Endothelial cell of umbilical vein (primary cell): ENCODE measurements at regions not wholly inside any gene's neighbourhood (a gene's known extent, or its start where the extent isn't known, plus 50 kb on each side); places are given as distances from the start of the nearest gene placed in this dataset.

Source experiments
- BruUV-seq: library from RNA; stranded (reverse); fragments of 400-500 nt; replicated peaks from 2 replicates; lab custom pipeline; 2021; lab: Mats Ljungman, UMichigan
- CTCF ChIA-PET: fragments of 300-600, 350-600 bp; sonication (Branson Sonifier 250); formaldehyde crosslinking; loops from one replicate; lab custom pipeline; 2021; ENCODE audit warnings: antibody characterized with exemption, inconsistent platforms; lab: Charles Lee
- POLR2A ChIA-PET: fragments of 300-600, 350-600 bp; sonication (Branson Sonifier 250); formaldehyde crosslinking; loops from one replicate; lab custom pipeline; 2021; ENCODE audit warnings: antibody characterized with exemption, inconsistent platforms; lab: Charles Lee
- DNase-seq: peaks from one replicate; pipeline ENCODE4 v3.0.0-alpha.2; 2011; ENCODE audit warnings: low read depth, low spot score
- FAIRE-seq: peaks from 2 replicates; lab custom pipeline; 2011; peaks lifted over from hg19 to GRCh38; lab: Jason Lieb, UNC
- H2AFZ ChIP-seq: 2 replicates; pipeline ENCODE4 v1.6.0; 2012; ENCODE audit warnings: low read depth, low read length, control low read depth, inconsistent platforms
- H3K27ac ChIP-seq: 2 replicates; pipeline ENCODE4 v1.5.1; 2011; ENCODE audit warnings: low read depth, mild to moderate bottlenecking, control low read depth, low read length, moderate library complexity; ENCODE audit not compliant: insufficient read depth
- H3K27me3 ChIP-seq, 2 experiments: 2 replicates each; pipeline versions ENCODE4 v1.6.0 to v1.6.1; 2011; ENCODE audit warnings: low read length in 2 of 2, mixed read lengths in 1 of 2; ENCODE audit not compliant: control insufficient read depth in 2 of 2, insufficient read depth in 2 of 2
- H3K36me3 ChIP-seq, 2 experiments: 2 replicates in 1 of 2; 3 replicates in 1 of 2; pipeline ENCODE4 v1.5.1; 2011; ENCODE audit warnings: low read length in 2 of 2, mild to moderate bottlenecking in 1 of 2, moderate library complexity in 1 of 2; ENCODE audit not compliant: control insufficient read depth in 2 of 2, insufficient read depth in 2 of 2; ENCODE audit errors: extremely low read depth in 1 of 2
- H3K4me1 ChIP-seq: 3 replicates; pipeline ENCODE4 v1.5.1; 2011; ENCODE audit warnings: mild to moderate bottlenecking, low read length; ENCODE audit not compliant: control insufficient read depth, insufficient read depth; ENCODE audit errors: extremely low read depth
- H3K4me2 ChIP-seq: 2 replicates; pipeline ENCODE4 v1.6.1; 2011; ENCODE audit warnings: low read length, control low read depth, mixed read lengths; ENCODE audit not compliant: insufficient read depth
- H3K4me3 ChIP-seq, 3 experiments: fragments of 200-600 bp in 1 of 3; sonication (generic), shearing (Covaris generic) in 1 of 3; replicated peaks in 1 of 3; 2 replicates each; pipeline ENCODE4 v1.5.1; 2011 to 2016; ENCODE audit warnings: control low read depth in 3 of 3, low read length in 3 of 3, mild to moderate bottlenecking in 2 of 3, inconsistent platforms in 1 of 3, low read depth in 1 of 3, moderate library complexity in 1 of 3; ENCODE audit not compliant: insufficient read depth in 1 of 3
- H3K79me2 ChIP-seq: 2 replicates; pipeline ENCODE4 v1.6.0; 2012; ENCODE audit warnings: low read length, inconsistent platforms; ENCODE audit not compliant: control insufficient read depth, insufficient read depth
- H3K9ac ChIP-seq: replicated peaks from 2 replicates; pipeline ENCODE3; 2011; ENCODE audit warnings: low read length, control low read depth; ENCODE audit not compliant: insufficient read depth; ENCODE audit errors: extremely low read depth
- H3K9me1 ChIP-seq: replicated peaks from 3 replicates; pipeline ENCODE4 v1.6.0; 2011; ENCODE audit warnings: mild to moderate bottlenecking, low read length; ENCODE audit not compliant: control insufficient read depth, insufficient read depth; ENCODE audit errors: extremely low read depth
- H3K9me3 ChIP-seq: replicated peaks from 2 replicates; pipeline ENCODE4 v1.5.1; 2012; ENCODE audit warnings: low read length, inconsistent platforms; ENCODE audit not compliant: control insufficient read depth, insufficient read depth
- H4K20me1 ChIP-seq: replicated peaks from 2 replicates; pipeline ENCODE3; 2011; ENCODE audit warnings: mild to moderate bottlenecking, low read length; ENCODE audit not compliant: control insufficient read depth, insufficient read depth; ENCODE audit errors: extremely low read depth
- EZH2 ChIP-seq: IDR thresholded peaks from 2 replicates; pipeline ENCODE4 v1.6.1; 2012; ENCODE audit warnings: borderline replicate concordance, low read depth, mild to moderate bottlenecking, moderate library complexity, low read length, inconsistent platforms; ENCODE audit not compliant: severe bottlenecking
- FOS ChIP-seq: IDR thresholded peaks from 2 replicates; pipeline ENCODE4 v1.6.1; 2011; ENCODE audit warnings: mild to moderate bottlenecking, low read length, moderate library complexity, borderline replicate concordance; ENCODE audit not compliant: insufficient read depth
- GATA2 ChIP-seq: IDR thresholded peaks from 2 replicates; pipeline ENCODE4 v1.7.0; 2011; ENCODE audit warnings: low read depth, mild to moderate bottlenecking, moderate library complexity, mixed read lengths, low read length; ENCODE audit not compliant: insufficient read length, insufficient read depth
- JUN ChIP-seq: IDR thresholded peaks from 2 replicates; pipeline ENCODE4 v1.6.1; 2011; ENCODE audit warnings: borderline replicate concordance, low read depth; ENCODE audit not compliant: insufficient read length, insufficient read depth
- MYC ChIP-seq: IDR thresholded peaks from one replicate; pipeline ENCODE4 v1.6.1; 2011; ENCODE audit warnings: mild to moderate bottlenecking, low read depth, low read length
- POLR2A ChIP-seq: IDR thresholded peaks from 2 replicates; pipeline ENCODE4 v1.6.1; 2012; ENCODE audit warnings: low read depth, mild to moderate bottlenecking, control low read depth, low read length
- POLR2AphosphoS5 ChIP-seq: IDR thresholded peaks from 2 replicates; pipeline ENCODE4 v1.6.1; 2012; ENCODE audit warnings: low read depth, mild to moderate bottlenecking, control low read depth, low read length, moderate library complexity; ENCODE audit not compliant: insufficient read depth
- dilution Hi-C: fragments of 300-500 bp; cut with MboI; formaldehyde crosslinking; loops from one replicate; pipeline ENCODE4 v1.15.0; 2019; ENCODE audit warnings: low sequenced_read_pairs; ENCODE audit not compliant: extremely low pct_ligation_motif_present
- intact Hi-C: fragments of 100-400 bp; cut with micrococcal nuclease; formaldehyde crosslinking; loops from one replicate; pipeline ENCODE4 v1.10.0; 2022
- TF ChIP-seq, protein P1 (sequence below): IDR thresholded peaks from 2 replicates; pipeline ENCODE4 v1.6.1; 2011; ENCODE audit not compliant: insufficient read depth, insufficient read length
- TF ChIP-seq, protein P2 (sequence below), 2 donors: IDR thresholded peaks; 1 replicate in 1 of 2; 2 replicates in 1 of 2; pipeline ENCODE4 v1.5.1; 2011; ENCODE audit warnings: low read length in 2 of 2, mild to moderate bottlenecking in 2 of 2, moderate library complexity in 2 of 2, control low read depth in 1 of 2, inconsistent platforms in 1 of 2, low read depth in 1 of 2; ENCODE audit not compliant: insufficient read depth in 1 of 2; ENCODE audit errors: extremely low read depth in 1 of 2

DNA sequence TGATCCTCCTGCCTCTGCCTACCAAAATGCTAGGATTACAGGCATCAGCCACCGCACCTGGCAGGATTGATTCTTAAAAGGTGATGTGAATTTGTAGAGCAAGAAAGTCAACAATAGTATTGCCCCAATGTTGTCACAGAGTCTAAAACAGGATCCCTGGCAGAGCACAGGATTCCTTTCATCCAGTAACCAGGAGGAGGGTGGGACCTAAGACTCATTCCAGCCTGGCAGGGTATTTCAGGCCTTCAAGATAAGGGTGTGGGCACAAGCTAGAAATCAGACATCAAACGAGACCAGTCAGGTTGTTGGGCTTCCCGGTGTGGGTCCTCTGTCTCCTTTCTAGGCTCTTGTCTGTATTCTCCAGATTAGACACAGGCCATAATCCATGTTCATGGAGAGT lies 511.4 kb downstream of the BCL11A start:
- intact Hi-C loops (no loop called here), dilution Hi-C loops (no loop called here)
- Histone ChIP-seq H3K4me2 (no peak overlapping the region), H2AFZ (no peak overlapping the region), H3K27me3 (no peaks in the 10 kb centered on the region), H3K79me2 (no peaks in the 10 kb centered on the region), H3K9me3 (peaks cover 2% of the 10 kb centered on the region), H3K4me1 (no peaks in the 10 kb centered on the region), H3K4me3 (no peak overlapping the region), H3K9me1 (no peaks in the 10 kb centered on the region), H3K36me3 (no peaks in the 10 kb centered on the region), H3K27ac (no peak overlapping the region), H3K9ac (no peak overlapping the region), H4K20me1 (no peaks in the 10 kb centered on the region)
- FAIRE-seq (no peak), DNase-seq (no peak)
- no peak for TF ChIP-seq POLR2AphosphoS5
- no peak for TF ChIP-seq GATA2
- TF ChIP-seq MYC, result no peak
- TF ChIP-seq, protein P1, sequence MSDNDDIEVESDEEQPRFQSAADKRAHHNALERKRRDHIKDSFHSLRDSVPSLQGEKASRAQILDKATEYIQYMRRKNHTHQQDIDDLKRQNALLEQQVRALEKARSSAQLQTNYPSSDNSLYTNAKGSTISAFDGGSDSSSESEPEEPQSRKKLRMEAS, result no peak
- no peak for TF ChIP-seq JUN
- TF ChIP-seq POLR2A, result no peak
- no peak for TF ChIP-seq EZH2
- TF ChIP-seq FOS, result no peak
- TF ChIP-seq, protein P2, sequence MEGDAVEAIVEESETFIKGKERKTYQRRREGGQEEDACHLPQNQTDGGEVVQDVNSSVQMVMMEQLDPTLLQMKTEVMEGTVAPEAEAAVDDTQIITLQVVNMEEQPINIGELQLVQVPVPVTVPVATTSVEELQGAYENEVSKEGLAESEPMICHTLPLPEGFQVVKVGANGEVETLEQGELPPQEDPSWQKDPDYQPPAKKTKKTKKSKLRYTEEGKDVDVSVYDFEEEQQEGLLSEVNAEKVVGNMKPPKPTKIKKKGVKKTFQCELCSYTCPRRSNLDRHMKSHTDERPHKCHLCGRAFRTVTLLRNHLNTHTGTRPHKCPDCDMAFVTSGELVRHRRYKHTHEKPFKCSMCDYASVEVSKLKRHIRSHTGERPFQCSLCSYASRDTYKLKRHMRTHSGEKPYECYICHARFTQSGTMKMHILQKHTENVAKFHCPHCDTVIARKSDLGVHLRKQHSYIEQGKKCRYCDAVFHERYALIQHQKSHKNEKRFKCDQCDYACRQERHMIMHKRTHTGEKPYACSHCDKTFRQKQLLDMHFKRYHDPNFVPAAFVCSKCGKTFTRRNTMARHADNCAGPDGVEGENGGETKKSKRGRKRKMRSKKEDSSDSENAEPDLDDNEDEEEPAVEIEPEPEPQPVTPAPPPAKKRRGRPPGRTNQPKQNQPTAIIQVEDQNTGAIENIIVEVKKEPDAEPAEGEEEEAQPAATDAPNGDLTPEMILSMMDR (IDR thresholded peaks at IDR 0.05; ENCODE audit: extremely low read depth in 1 of 2, insufficient read depth in 1 of 2, low read depth in 1 of 2, low read length in 2 of 2), result no peak
- BruUV-seq, result no TSS peak
- ChIA-PET CTCF (no interaction called here), POLR2A (no interaction called here)
